AG04449 (cell line): ENCODE measurements at regions not wholly inside any gene's neighbourhood (a gene's known extent, or its start where the extent isn't known, plus 50 kb on each side); places are given as distances from the start of the nearest gene placed in this dataset.

Experiments used
- CTCF ChIA-PET: fragments of 350-600 bp; formaldehyde crosslinking; extraction: SDS; loops from one replicate; lab custom pipeline; 2021; ENCODE audit warnings: antibody characterized with exemption; lab: Yijun Ruan, JAX
- POLR2A ChIA-PET: fragments of 400-600, 350-600 bp; formaldehyde crosslinking; extraction: SDS; loops from one replicate; lab custom pipeline; 2020; ENCODE audit warnings: antibody characterized with exemption, inconsistent platforms; lab: Yijun Ruan, JAX
- DNase-seq: peaks from one replicate; pipeline ENCODE4 v3.0.0-alpha.2; 2010; ENCODE audit warnings: low read depth, low spot score
- H3K4me3 ChIP-seq: 2 replicates; pipeline ENCODE4 v1.5.1; 2011; ENCODE audit warnings: low read depth, mild to moderate bottlenecking, control low read depth, low read length
- CTCF ChIP-seq: IDR thresholded peaks from one replicate; pipeline ENCODE4 v1.5.1; 2011; ENCODE audit warnings: mild to moderate bottlenecking, moderate library complexity, low read length, control low read depth, inconsistent platforms; ENCODE audit not compliant: insufficient read depth; ENCODE audit errors: missing control alignments

- no peak overlapping the region for H3K4me3 ChIP-seq
- POLR2A ChIA-PET: no interaction called here
- no peak for DNase-seq
- TF ChIP-seq CTCF: no peak
- CTCF ChIA-PET: interaction anchor here (3.4 kb wide), 1 partner anchor 10 kb away, joined by 24 read pairs; the partner anchor contains the start of gene KALRN
These were observed 51.1 kb upstream of the ROPN1 start for GRCh38 chr3:124043023-124043422.

GRCh38 chr3:124044956-124045355 is 53.0 kb upstream of the ROPN1 start:
- ChIA-PET POLR2A (no interaction called here), CTCF (interaction anchor here (1.1 to 3.1 kb wide), 4 partner anchors 12 to 35 kb away, joined by 3 to 22 read pairs (median 4); partner anchors contain the start of gene KALRN)
- H3K4me3 ChIP-seq: no peak overlapping the region
- DNase-seq: no peak
- TF ChIP-seq CTCF: no peak

- CTCF ChIA-PET: interaction anchor here (0.6 to 2.3 kb wide), 9 partner anchors 9 to 33 kb away, joined by 3 to 10 read pairs (median 3); partner anchors contain the start of gene KALRN
- no peak for TF ChIP-seq CTCF
- POLR2A ChIA-PET: interaction anchor here (1.0 kb wide), 1 partner anchor 16 kb away, joined by 5 read pairs; the partner anchor contains the start of gene KALRN
- no peak overlapping the region for H3K4me3 ChIP-seq
- no peak for DNase-seq
These were observed 57.3 kb upstream of the ROPN1 start for GRCh38 chr3:124048967-124049798.

- CTCF ChIA-PET: interaction anchor here (1.3 kb wide), 1 partner anchor 28 kb away, joined by 4 read pairs; no protein-coding TSS in a partner anchor
- POLR2A ChIA-PET: no interaction called here
- no peak for TF ChIP-seq CTCF
- H3K4me3 ChIP-seq: no peak overlapping the region
- DNase-seq: no peak
These were observed 59.7 kb upstream of the ROPN1 start for GRCh38 chr3:124051636-124052035.

- CTCF ChIA-PET: interaction anchor here (1.4 to 1.9 kb wide), 2 partner anchors 21 to 26 kb away, joined by 6 read pairs; partner anchors contain the start of gene KALRN
These were observed 61.9 kb upstream of the ROPN1 start for GRCh38 chr3:124053871-124054270.

More at GRCh38 chr3:124053871-124054270, 61.9 kb upstream of the ROPN1 start:
- no peak overlapping the region for H3K4me3 ChIP-seq
- TF ChIP-seq CTCF: no peak
- no peak for DNase-seq
- POLR2A ChIA-PET: no interaction called here
